Midbrain (tissue), 1 donor: ENCODE measurements at regions not wholly inside any gene's neighbourhood (a gene's known extent, or its start where the extent isn't known, plus 50 kb on each side); places are given as distances from the start of the nearest gene placed in this dataset.

Experiments
- DNase-seq: peaks from one replicate; lab custom pipeline; 2025; lab: John Stamatoyannopoulos, UW

DNA sequence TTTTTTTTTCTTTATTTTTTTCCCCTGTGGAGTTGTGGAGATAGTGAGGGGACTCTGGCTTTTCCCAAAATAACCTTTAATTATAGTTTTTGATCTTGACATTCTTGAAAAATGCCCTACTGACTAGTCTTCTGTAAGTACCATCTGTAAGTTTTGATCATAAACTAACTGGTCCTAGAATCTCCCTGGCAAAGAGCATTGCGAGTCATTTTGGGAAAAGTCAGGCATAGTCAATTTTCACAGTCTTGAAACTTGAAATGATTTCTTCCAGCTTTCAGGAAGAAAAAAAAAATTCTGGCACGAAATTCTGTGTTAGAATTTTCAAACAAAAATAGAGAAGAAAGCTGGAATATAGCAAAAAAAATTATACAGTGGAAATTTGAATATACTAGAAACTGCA is 181.2 kb upstream of the SNX7 start:
- DNase-seq, result no peak

DNA sequence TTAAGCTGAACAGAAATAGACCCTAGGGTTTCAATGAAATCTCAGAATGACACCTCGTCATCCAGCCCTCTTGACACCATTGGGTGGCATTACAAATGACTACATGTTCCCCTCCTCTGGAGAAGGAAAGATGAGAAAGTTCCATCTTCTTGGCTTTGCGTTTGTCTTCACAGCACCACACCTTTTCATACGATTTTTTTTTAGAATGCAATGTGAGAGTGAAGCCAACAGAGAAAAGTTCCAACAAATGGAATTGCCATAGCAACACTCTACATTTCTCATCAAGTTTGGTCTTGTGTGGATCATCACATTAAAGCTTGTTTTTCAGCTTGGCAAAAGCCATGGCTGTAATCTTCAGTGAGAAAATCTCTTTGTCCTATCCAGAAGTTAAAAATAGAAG is 183.4 kb upstream of the SNX7 start:
- DNase-seq, result no peak

DNA sequence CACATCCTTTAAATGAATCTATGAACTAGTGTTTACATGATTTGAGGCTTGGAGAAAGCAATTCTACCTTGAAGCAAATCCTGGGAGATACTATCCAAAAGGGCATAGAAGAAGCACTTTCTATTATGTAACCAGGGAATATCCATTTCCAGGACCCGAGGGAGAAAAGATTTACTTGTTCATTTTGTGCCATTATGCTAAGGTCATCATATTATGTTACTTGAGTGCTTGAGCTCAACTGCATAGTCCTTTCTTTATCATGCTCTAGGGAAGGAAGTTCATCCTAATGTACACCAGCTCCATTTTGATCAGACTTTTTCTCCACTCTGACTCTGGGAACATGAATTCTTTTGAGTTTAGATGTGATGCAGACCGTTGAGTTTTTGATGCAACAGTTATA is 188.6 kb upstream of the SNX7 start:
- no peak for DNase-seq

DNA sequence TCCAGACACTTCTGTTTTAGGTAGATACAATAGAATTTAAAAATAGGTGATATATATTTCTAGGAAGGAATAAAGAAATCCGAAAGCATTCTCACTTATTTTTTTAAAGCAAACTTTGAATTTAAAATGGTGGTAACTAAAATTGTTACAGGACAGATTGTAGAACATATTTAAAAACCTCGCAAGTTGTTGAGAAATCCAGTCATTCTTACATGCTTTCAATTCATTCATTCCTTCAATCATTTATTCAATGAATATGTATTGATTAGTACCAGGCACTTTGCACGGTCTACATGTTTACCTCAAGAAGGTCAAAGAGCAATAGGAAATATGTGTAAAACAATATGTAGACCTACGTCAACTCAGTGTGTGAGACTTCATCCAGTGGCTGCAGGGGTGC is 189.9 kb upstream of the SNX7 start:
- no peak for DNase-seq

DNA sequence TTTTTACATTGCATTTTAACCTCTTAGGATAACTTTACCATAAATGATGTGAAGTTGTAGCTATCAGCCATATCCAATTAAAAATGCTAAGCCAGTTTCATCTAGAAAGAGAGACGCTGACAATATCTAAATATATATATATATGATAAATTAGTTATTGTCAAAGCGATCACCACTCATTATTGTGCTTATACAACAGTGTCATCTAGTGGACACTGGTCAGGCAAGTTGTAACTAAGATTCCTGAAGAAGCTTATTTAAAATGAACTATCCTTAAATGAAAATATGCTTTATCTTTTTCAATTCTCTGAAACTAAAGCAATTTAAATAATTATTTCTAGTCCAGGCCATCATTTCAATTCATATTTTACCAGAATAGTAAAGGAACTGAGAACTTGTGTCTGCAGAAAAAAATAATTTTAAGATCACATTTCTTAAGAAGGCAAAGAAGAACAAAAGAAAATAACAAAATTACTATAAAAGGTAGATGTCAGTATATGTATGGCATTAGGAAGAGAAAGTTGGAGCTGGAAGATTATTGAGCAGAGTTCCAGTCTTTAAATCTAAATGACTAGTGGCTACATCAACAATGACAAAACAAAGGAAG is 193.3 kb upstream of the SNX7 start:
- DNase-seq, result peak; percentile 39

DNA sequence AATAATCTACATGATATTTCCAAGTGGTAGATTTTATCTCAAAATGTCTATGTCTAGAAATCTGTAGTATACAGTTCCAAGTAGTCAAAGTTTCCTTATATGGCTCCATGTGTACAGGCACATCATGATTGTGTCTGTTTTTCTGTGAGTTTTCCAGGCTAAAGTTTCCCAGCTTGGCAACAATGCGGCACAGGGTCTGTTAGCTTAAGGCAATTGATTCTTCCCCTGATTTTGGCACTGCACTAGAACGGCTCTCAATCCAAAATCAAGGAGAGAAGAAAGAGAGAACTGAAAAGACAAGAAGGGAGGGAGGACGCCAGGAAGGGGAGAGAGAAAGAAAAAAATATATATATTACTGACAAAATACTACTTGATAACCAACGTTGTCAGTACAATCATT is 193.9 kb upstream of the SNX7 start:
- DNase-seq, result no peak

DNA sequence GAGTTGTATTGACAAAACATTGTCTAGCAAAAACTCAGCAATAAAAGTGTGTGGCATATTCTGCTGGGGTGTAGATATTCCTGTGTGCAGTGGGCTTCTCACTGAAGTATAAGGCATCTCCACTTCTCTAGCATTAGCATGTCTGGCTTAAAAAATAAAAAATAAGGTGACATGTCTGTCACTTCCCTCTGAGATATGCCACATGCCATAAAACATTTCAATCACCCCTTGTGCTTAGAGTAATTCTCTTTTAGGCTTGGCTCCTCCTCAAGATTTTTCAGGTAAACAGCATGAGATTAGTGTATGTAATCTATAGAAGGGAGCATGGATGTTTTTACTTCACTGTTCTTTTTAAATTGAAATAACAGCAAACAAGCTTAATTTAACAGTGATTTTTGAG is 194.4 kb upstream of the SNX7 start:
- no peak for DNase-seq

DNA sequence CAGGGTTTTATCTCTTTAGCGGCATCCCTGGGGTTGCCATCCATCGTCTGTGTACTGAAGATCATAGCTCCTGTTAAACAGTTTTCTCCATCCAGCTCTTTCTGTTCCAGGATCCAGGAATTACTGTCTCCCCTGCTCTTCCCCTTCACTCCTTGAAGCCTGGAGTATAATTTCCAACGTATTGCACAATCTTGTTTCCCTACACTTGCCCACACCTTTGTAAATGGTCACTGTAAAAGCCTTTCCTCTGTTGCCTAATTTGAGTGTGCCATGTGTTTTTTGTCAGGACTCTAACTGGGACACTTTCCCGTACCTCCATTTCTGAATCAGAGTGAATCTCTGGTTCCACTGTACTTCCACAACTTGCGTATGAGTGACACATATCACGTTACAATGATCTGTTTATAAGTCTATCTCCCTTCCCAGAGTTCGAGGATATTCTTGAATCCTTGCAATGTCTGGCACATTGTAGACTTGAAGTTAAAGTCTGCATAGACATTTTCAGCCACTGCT is 199.6 kb upstream of the SNX7 start:
- DNase-seq, result no peak

DNA sequence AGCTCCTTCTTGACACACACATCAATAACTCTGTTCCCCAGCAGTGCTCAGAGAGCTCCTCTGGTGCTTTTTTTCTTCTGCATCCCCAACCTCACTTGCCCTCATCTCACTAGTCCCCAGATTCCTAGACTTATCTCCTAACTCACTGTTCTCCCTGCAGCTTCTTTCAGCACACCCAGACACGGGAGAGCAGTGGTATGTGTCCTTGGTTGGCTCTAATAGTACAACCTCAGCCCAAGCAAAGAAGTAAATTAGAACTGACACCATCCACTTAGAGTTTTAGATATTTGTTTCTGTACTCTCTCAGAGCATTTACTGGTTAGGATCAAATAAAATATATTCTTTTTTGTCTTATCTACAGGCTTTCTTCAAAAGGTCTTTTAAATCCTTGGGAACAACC is 201.4 kb upstream of the SNX7 start:
- no peak for DNase-seq

DNA sequence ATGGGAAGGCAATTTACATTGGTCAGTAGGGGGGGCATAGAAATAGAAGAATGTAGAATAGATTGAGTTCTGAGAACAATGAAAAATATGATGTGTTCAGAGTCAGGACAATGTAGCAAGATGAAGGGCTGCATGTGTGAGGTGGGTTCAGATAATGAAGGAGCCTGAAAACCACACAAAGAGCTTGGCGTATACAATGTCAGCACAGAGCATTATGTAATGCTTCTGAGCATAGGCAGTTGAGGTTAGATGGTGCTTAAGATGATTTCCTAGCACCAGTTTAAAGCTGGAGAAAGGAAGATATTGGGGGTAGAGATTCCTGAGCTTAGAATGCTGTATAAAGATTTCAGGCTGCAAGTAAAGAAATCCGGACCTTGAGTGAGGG is 202.0 kb upstream of the SNX7 start:
- no peak for DNase-seq

DNA sequence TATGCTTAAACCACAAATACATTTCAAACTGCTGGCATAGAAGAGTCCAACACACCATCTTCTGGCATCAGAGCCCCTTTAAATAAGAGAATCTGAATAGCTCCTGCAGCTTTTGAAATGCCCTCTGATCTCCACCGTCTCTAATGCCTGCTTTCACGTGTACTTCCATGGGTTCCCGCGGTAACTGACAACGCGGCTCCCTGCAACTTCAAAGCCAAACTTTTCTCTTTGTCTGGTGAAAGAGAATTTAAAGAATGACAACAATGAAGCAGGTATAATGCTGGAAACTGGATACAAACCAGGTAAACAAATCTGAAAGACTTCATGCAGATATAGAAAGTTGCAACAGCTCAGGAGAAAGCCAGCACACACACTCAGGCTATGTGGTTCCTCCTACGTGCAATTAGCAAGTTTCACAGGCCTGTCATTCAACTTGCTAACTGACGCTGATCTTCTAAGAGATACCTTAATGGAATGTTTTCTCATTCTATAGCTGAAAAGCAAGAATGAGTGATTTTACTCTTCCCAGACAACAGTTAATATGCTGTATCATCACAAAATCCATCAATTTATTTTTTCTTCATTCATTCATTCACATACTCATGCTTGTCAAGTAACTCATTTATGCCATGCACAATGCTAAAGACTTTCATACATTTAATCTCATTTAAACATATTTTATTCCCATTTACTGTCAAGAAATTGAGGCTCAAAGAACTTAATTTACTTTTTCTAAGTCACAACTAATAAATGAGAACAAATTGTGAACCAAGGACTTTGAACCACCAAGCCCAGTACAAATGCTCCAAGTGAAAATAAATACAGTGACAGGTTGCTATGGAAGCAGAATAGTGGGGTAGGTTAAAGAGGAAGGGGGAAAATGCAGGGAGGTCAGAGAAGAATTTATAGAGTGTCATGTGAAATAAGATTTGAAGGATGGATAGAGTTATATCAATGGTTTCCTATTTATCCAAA is 202.7 kb upstream of the SNX7 start:
- no peak for DNase-seq

DNA sequence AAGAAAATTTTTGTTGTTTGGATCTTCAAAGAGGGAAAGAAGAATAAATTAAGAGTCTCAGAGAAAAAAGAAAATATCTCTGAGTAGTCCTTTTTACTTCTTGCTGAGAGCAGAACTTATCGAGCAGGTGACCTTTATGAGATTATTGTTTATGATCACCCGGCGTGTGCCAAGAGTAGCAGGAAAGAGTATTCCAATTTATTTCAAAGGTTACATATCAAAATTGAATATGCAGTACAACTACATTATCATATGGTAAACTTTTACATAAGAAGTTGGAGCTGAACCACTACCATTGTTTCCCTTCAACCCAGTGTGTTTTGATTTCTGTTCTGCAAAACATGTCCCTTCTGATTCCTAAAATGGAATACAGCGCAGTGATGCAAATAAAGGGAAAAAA is 204.3 kb upstream of the SNX7 start:
- no peak for DNase-seq

DNA sequence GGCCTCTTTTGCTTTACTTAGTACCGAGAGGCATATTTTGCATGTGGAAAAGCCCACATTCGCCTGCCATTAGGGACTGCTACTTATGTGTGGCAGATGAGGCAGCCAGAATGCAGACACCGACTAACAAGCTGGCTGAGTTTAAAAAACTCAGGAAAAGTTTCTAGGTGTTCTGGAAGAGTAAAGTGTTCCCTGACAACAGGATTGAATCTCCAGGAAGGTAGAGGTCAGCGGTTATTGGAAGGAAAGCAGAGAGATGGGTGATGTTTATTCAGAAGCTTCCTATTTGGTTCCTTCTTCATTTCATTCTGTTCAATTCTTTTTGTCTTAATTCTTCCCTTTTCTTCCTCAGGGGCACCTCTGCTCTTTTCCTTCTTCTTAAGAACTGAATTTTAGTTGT is 206.9 kb upstream of the SNX7 start:
- DNase-seq, result no peak

DNA sequence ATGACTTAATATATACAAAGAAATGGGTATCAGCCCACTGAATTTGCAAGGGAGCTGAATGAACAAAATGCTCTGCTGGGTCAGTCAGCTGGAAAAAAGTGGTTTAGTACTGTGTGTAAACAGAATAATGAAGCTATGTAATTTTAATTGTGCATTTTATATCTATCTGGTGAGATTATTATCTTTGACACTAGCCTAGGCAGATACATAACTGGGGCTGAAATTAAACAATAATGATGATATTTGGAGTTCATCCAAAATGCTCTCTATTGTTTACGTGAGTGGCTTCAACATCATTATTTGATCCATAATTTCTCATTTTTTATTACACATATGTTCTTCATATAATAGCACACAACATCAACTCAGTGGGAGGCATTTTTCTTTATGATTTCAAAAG is 208.5 kb upstream of the SNX7 start:
- DNase-seq, result no peak

DNA sequence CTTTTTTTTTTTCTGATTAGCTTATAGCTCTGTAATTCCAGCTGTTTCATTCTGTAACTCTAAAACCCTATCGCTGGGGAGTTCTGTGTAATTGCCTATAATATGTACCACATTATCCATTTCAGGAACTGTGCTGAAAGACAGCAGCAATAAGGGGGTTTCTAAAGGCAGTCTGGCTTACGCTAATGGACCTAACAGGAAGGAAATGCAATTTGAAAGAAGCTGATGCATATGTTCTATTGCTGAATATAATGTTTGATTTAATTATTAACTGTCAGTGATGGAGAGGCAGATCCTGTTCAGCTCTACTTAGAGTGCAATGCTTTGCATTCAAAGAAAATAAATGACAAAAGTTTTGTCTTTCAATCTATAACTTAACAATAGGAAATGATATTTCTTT is 209.4 kb upstream of the SNX7 start:
- DNase-seq, result no peak

DNA sequence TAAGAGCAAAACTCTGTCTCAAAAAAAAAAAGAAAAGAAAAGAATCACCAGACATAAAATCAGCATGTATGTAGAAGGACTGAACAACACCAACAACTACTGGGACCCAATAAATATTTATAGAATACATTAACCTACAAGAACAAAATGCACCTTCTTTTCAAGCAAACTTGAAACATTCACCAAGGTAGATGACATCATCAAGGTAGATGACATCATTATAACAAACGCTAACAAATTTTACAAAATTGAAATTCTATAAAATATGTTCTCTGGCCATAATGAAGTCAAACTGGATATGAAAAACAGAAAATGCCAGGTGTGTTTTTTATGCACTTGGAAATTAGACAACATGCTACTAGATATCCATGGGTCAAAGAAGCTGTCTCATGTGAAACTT is 220.2 kb upstream of the SNX7 start:
- DNase-seq, result no peak

DNA sequence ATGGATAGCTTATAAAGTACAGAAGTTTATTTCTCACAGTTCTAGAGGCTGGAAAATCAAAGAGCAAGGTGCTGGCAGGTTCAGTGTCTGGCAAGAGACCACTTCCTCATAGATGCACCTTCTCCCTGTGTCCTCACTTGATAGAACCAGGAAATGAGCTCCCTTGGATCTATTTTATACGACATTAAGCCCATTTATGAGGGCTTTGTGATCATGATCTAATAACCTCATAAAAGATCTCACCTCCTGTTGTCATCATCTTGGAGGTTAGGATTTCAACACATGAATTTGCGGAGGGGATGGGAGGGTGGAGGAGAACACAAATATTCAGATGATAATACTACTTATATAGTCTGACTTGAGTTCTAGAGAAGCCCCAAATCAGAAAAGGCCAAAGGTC is 222.1 kb upstream of the SNX7 start:
- DNase-seq, result no peak

DNA sequence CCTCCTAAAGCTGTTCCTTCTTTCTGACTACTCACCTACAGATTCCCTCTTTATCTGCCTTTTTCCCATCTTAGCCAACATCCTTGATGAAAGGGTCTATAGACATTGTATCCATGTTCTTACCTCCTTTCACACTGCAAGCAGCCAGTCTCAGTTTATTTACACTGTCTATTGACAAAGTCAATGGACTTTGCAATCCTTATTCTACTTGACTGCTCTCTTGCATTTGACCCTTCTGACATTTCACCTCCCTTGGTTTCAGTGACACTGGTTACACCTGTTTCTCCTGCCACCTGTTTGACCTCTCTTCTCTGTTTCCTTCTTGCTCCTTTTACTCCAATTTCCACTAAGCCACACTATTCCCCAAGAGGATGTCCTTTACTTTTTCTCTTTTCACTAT is 224.0 kb upstream of the SNX7 start:
- DNase-seq, result no peak

DNA sequence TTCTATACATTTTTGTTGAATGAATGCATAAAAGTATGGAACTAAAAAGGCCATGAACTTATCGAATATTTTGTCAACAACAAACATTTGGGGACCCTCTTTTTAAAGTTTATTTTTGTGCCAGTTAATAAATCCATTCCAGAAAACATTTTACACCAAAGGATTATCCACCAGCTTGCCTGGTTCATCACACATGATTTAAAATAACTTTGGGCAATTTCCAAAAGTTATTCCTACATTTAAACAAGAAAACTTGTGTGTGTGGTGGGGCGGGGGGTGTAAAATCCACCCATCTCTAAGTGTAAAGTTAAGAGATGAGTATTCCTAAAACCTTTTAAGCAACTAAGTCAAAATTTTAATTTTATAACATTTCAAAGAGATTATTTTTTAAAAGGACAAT is 224.5 kb upstream of the SNX7 start:
- DNase-seq, result no peak

DNA sequence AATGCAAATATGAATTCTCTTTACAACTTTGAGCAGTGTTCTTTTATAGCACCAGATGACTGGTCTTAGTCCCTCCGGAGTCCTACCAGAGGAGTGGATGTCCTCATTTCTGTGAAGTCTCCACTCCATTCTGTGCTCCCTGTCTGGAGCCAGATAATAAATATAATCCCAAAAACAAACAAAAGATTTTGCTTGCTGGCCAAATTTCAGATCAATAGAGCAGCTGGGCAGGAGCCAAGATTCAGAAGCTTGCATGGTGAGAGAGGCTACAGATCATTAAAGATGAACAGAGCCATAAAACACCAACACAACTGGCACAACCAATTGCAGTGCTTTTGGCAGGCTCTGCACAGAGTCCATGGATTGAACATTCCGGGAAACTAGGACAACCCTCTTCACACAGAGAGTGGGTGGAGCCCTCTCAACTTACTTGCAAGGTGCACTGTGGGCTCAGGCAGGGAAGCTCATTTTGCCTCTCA is 231.5 kb upstream of the SNX7 start:
- DNase-seq, result no peak

DNA sequence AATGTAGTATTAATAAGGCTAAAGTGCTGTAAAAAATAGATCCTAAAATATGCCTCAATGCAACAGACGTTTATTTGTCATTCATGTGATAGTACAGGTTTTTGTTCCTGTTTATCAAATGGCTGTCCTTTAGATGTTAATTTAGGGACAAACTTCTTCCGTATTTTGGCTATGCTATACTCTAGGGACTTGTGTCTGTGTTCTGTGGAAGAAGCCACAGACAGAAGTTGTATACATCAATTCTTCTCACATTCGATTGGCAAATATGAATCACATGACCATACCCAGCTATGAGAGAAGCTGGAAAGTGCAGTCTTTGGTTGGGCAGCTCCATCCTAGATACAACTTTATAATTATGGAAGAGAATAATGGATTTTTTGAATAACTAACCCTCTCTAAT is 232.7 kb upstream of the SNX7 start:
- DNase-seq, result no peak

DNA sequence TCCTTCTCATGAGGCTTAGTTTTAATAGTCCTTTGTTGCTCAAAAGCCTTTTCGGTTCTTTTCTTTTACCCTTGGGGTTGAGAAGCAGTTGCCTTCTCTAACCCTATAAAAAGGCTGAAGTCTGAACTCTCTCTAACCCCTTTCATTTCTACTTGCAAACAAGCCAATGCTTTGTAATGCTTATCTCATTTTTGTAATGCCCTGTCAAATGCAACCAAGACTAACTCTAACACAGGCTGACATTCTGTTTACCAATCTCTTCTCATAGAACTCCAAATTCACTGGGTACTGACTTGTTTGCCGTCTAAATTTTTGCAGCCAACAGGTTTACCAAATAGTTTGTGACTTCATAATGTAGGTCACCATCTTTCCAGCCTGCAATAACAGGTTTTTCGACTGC is 233.9 kb upstream of the SNX7 start:
- no peak for DNase-seq

DNA sequence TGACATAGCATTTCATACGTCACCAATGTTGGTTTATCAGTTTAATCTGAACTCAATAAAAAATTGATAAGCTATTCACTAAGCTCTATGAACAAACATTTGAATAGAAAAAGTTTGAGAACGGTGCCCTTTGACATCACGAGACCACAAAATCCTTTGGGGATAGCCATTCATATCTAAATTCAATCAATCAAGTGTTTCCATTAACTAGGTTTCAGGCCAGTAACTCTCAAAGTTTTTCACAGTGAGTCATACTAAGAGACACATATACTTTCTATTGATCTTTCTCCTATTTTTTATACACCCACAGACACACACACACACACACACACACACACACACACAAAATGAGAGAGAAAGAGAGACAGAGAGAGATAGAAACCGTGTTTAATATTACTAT is 235.4 kb upstream of the SNX7 start:
- DNase-seq, result no peak
